ENCODE measurements at regions not wholly inside any gene's neighbourhood (a gene's known extent, or its start where the extent isn't known, plus 50 kb on each side); places are given as distances from the start of the nearest gene placed in this dataset.

DNA sequence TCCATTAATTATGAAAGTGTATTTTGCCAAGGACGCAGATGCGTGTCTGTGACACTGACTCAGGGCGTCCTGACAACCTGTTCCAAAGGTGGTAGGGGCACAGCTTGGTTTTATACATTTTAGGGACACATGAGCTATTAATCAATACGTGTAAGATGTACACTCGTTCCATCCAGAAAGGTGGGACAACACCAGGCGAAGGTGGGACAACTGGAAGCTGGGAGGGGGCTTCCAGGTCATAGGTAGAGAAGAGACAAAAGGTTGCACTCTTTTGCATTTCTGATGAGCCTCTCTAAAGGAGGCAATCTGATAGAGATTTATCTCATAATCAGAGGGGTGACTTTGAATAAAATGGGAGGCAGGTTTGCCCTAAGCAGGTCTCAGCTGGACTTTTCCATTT lies 82.7 kb upstream of the ZNF746 start:
- TF ChIP-seq, protein P1, sequence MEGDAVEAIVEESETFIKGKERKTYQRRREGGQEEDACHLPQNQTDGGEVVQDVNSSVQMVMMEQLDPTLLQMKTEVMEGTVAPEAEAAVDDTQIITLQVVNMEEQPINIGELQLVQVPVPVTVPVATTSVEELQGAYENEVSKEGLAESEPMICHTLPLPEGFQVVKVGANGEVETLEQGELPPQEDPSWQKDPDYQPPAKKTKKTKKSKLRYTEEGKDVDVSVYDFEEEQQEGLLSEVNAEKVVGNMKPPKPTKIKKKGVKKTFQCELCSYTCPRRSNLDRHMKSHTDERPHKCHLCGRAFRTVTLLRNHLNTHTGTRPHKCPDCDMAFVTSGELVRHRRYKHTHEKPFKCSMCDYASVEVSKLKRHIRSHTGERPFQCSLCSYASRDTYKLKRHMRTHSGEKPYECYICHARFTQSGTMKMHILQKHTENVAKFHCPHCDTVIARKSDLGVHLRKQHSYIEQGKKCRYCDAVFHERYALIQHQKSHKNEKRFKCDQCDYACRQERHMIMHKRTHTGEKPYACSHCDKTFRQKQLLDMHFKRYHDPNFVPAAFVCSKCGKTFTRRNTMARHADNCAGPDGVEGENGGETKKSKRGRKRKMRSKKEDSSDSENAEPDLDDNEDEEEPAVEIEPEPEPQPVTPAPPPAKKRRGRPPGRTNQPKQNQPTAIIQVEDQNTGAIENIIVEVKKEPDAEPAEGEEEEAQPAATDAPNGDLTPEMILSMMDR (IDR thresholded peaks at IDR 0.05), result no peak
- no peak for TF ChIP-seq POLR2A (IDR thresholded peaks at IDR 0.05)
